ENCODE measurements at regions not wholly inside any gene's neighbourhood (a gene's known extent, or its start where the extent isn't known, plus 50 kb on each side); places are given as distances from the start of the nearest gene placed in this dataset.

DNA sequence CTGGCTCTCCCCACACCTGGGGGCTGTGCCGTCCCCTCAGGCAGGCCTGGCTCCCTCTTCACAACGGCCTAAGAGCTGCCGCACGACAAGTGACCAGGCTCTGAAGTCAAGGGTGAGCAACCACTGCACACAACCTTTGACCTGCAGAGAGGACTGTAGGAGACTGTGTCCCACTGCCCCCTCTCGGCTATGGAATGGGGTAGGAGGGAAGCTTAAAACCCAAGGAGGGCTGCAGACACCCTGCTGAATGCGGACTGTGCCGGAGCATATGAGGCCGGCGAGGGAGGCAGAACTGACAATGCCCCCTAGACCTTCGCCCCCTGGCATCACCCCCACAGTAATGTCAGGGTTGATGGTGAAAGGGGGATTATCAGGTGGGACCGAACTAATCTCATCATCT, 311.9 kb downstream of the CTTN start:
- no peak for ATAC-seq (ENCODE audit: low FRiP score)
- DNase-seq (ENCODE audit: low spot score), result no peak
- TF ChIP-seq, protein P1, sequence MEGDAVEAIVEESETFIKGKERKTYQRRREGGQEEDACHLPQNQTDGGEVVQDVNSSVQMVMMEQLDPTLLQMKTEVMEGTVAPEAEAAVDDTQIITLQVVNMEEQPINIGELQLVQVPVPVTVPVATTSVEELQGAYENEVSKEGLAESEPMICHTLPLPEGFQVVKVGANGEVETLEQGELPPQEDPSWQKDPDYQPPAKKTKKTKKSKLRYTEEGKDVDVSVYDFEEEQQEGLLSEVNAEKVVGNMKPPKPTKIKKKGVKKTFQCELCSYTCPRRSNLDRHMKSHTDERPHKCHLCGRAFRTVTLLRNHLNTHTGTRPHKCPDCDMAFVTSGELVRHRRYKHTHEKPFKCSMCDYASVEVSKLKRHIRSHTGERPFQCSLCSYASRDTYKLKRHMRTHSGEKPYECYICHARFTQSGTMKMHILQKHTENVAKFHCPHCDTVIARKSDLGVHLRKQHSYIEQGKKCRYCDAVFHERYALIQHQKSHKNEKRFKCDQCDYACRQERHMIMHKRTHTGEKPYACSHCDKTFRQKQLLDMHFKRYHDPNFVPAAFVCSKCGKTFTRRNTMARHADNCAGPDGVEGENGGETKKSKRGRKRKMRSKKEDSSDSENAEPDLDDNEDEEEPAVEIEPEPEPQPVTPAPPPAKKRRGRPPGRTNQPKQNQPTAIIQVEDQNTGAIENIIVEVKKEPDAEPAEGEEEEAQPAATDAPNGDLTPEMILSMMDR (IDR thresholded peaks at IDR 0.05), result no peak

DNA sequence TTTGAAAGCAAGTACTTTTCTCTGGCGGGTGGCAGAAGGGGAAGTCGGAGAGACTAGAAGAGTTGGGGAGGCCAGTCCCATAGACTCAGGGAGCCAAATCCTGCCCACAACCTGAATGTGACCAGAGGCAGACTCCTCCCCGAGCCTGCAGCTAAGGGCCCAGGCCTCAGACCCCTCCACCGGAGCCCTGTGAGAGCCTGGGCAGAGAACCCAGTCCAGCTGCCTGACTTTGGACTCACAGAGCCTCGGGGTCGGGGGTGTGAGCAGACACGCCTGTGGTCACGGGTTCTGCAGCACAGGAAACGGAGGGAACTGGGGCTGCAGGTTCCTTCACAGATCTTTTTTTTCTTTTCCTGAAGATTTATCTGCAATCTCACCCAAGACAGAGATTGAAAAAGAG, 312.3 kb downstream of the CTTN start:
- TF ChIP-seq, protein P1 (IDR thresholded peaks at IDR 0.05), result no peak
- no peak for DNase-seq (ENCODE audit: low spot score)
- no peak for ATAC-seq (ENCODE audit: low FRiP score)

DNA sequence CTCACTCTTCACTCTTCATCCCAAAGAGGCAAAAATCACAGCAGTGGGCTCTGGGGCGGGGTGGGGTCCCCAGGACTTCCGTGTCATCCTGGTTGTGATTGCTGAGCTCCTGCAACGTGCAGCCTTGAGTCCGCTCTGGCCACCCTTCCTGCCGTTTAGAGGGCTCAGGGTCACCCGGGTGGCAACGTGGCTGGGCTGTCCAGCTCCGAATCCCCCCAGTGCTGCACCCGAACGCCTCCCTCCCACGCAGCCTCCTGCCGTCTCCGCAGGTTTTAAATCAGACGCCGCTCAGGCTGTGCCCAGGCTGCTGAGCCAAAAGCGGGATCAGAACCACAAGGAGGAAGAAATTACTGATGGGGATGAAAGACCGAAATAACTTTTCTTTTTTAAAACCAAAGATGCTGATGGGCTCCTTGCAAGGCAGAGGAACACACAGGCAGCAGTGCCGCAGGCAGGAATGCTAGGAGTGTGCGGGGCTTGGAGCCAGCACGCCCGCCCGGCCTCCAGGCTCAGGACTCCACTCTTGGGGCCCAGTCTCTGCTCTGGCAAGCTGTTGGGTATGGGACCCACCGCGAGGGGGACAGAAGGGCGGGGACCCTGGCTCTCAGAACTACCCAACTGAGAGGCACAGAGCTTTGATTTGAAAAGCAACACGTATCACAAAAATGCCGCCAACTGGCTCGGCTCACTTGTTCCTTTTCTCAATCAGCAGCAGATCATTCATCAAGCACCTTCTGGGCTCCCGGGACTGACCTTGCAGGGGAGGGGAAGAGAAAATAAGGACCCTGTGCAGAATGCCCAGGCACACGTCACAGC, 313.0 kb downstream of the CTTN start:
- TF ChIP-seq, protein P1 (IDR thresholded peaks at IDR 0.05), result no peak
- no peak for DNase-seq (ENCODE audit: low spot score)
- ATAC-seq (ENCODE audit: low FRiP score), result no peak

DNA sequence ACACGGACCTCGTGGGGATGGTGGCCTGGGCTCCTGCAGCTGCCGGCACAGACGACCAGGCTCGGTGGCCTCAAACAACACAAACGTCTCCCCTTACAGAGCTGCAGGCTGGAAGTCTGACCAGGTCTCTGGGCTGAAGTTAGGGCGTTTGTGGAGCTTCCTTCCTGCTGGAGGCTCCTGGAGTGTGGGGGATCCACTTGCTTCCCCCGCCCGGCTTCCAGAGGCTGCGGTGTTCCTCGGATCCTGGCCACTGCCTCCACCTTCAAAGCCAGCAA, 313.5 kb downstream of the CTTN start:
- ATAC-seq (ENCODE audit: low FRiP score) (no peak), DNase-seq (ENCODE audit: low spot score) (no peak)
- TF ChIP-seq, protein P1 (IDR thresholded peaks at IDR 0.05), result no peak

DNA sequence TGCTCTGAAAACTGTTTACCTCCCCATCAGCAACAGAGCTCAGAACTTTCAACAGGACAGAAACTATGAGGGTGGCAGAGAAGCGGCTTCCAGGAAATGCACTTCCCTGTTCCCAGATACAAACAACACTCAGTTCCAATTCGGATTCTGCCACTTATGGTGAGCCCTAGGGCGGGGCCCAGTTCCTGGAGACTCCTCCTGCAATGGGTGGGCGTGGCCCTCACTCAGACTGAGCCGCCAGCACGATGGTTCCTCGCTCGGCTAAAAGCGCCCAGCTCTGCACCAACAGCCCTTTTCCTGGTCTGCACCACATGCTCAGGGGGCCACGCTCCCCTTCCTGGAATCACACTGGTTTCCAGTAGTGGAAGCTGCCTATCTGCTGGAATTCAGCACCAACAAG, 314.1 kb downstream of the CTTN start:
- no peak for ATAC-seq (ENCODE audit: low FRiP score)
- DNase-seq (ENCODE audit: low spot score), result no peak
- TF ChIP-seq, protein P1 (IDR thresholded peaks at IDR 0.05), result no peak

DNA sequence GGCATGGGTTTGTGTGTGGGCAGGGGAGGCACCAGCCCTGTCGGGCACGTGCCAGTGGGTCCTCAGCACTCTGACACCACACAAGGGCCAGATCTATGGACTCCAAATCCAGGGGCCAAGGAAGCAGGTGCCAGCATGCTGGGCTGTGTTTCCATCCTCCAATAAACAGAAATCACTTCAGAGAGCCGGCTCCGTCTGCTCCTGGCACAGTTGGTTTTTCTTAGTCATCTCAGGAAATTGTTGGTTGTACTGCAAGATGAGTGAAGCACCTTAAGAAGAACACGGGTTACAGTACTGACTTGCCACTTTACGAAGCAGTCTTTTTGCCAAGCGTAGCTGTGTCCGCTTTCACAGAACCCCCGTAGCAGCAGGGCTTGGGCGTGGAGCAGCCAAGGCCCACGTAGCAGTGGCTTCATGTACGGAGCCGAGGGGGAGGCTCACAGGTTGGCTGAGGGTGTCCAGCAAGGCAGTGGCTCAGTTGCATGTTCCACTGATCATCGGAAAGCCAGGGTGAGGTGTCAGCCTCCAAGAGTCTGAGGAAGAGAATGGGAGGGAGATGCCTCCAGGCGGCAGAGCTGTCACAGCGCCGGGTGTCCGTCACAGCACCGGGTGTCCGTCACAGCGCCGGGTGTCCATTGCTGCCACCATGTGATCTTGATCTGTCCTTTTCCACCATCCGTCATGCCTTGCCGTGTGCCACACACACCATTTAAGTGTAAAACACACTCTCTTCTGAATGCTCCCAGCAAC, 314.9 kb downstream of the CTTN start:
- no peak for ATAC-seq (ENCODE audit: low FRiP score)
- TF ChIP-seq, protein P1 (IDR thresholded peaks at IDR 0.05), result no peak
- DNase-seq (ENCODE audit: low spot score), result no peak

Data from omental fat pad (tissue), 3 donors.